GM21390 (cell line): ENCODE measurements at regions not wholly inside any gene's neighbourhood (a gene's known extent, or its start where the extent isn't known, plus 50 kb on each side); places are given as distances from the start of the nearest gene placed in this dataset.

ENCODE experiments used
- ATAC-seq: cut with Tn5 transposase; IDR thresholded peaks from one replicate; pipeline ENCODE4 v1.9.1; 2021; ENCODE audit not compliant: unreplicated experiment

DNA sequence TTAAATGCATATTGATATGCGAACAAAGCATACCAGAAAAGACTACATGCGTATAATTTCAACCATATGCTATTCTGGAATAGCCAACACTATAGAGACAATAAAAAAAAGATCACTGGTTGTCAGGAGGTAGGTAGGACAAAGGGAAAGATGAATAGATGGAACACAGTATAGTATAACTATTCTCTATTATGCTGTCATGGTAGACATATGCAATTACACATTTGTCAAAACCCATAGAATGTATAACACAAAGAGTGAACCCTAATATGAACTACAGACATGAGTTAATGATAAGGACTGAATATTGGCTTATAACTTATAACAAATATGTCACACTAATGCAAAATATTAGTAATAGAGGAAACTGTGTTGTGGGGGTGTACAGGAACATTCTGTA lies 460.8 kb downstream of the TAF11L14 start:
- ATAC-seq = no peak

DNA sequence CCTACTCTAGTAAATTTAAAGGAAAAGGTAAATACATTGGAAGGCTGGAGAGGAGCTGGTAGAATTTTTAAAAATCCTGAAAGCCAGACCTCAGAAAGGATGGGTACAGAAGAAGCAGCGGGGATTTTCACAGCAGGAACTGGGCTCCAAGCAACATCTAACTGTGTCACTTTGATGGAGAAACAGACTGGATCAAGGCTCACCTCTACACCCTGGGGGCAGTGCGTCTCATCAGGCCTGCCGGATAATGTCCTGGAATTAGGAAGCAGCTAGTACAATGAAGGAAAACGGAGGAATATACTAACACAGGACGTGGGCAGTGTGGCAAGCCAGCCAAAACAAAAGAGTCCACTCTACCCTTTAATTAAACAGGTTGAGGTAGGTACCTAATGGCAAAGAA lies 463.6 kb downstream of the TAF11L14 start:
- no peak for ATAC-seq

DNA sequence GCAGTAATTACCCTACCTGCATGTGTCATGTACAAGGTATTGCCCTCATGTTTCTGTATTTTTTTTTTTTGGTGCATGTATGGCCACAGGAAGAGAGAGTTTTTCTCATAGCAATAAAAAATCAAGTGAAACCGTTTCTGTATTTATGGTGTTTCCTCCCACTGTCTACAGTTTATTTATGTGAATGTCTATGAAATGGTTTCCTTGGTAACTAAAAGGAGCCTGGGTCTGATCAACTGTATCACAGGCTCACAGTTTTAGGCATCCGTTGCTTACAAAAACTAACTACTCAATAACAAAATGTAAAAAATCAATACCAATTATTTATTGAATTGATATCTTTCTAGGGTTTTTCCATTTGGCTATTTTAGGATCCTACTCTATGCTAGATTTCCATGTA lies 464.4 kb downstream of the TAF11L14 start:
- ATAC-seq = no peak

GRCh38 chr5:18099261-18099660 lies 465.0 kb downstream of the TAF11L14 start:
- no peak for ATAC-seq

DNA sequence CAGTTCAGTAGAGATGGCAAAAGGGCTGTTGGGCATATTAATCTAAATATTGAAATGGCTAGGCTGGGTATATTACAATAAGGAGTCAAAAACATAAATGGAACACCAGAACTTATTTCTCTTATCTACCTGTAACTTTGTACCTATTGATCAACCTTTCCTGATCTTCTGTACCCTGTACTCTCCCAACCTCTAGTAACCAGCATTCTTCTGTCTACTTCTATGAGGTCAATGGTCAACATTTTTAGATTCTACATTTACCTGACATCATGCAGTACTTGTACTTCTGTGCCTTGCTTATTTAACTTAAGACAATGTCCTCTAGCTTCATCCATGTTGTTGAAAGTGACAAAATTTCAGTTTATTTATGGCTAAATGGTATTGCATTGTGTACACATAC lies 467.3 kb downstream of the TAF11L14 start:
- no peak for ATAC-seq

GRCh38 chr5:18102733-18103132 lies 468.5 kb downstream of the TAF11L14 start:
- no peak for ATAC-seq

DNA sequence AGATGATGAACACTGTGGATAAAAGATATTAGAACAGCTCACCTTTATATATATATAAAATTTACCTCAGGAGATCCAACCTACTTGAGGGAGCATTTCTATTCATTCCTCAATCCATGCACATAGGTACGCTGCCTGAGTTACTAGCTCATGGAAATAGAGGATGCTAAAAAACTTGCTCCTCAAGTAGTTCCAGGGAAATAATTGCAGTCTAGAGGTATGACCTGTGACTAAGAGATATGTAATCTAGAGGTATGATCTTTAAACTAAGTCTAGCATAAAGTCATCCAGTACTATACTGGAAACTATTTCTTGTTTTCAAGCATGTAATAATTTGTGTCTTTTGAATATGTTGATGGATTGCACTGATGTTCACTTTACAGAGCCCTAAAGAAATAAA lies 471.2 kb downstream of the TAF11L14 start:
- no peak for ATAC-seq

DNA sequence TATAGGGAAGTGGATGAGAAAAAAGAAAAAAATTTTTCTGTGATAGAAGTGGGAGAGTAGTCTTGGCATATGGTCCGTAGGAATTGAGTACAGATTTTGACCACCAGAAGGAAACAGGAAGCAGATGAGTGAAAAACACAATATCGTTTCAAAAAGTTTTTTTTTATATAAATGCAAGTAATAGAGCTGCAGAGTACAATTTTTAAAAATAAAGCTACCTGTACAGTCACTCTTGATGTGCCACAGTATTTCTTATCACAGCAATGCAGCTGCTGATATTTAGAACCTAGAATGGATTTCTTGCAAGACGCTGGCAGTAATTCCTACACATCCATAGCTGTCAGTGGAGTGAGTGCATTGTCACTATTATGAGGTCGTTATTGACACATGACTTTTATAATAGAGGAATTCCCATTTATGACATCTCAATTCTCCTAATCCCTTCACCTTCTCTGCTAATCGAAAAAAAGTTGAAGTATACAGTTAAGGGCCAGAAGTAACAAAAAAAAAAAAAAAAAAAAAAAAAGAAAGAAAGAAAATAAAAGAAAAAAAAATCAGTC lies 477.7 kb downstream of the TAF11L14 start:
- ATAC-seq = no peak

DNA sequence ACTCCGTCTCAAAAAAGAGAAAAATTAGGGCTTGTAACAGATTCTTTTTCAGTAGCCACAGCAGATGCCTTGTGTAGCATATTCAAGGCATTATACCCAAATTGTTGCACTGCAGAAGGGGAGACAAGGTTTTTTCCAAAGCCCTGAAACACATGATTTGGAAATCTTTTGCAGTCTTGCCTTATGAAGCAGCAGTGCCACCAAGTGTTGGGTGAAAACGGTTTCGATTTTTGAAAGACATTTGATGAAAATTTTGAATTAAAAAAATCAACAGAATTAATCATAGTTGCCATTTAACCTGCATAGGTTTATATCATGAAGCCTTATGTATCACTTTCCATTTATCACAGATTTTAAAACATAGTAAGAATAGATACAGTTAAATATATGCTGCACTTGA lies 479.5 kb downstream of the TAF11L14 start:
- no peak for ATAC-seq

DNA sequence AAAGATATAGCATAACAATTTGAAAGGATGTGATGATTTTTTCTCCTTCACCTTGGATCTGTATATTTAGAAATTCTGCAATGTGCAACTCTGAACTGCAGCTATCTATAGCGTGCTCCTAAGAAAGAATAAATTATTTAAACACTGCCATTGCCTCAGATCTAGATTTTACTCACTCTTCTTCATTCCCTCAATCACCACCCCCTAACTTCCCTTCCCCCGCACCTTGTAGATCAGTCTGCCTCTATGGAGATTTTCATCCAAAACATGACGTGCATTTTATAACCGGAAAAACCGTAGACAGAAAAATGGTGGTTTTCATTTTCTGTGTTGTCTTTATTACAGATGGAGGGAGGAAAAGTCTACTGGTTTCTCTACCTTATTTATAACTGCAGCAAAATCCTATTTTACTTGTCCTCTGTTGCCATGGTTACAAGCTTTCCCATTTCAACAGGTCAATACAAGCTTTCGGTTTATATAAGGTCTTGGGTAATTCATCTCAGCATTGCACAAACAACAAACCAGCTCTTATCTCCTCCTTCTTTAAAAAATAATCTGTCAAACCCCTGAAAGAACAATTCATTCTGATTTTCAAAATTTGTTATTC lies 480.0 kb downstream of the TAF11L14 start:
- no peak for ATAC-seq

DNA sequence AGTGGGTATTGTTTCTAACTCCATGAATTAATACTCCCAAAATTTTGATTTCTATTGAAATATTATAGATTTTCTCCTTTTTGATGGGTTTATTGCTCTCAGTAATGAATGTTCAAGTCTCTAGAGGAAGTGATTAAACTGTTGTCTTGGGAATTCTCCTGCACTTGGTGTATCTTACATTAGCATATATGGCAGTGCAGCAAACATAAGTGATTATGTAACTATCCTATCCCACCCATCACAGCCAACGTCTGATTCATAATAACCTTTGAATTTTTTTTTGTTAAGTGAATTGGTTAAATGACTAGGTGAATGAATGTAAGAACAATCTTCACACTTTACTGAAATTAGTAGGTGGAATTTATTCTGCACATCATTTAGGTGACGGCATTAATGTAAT lies 483.7 kb downstream of the TAF11L14 start:
- ATAC-seq = no peak

- no peak for ATAC-seq
Measured at GRCh38 chr5:18119156-18119785, 485.0 kb downstream of the TAF11L14 start.

DNA sequence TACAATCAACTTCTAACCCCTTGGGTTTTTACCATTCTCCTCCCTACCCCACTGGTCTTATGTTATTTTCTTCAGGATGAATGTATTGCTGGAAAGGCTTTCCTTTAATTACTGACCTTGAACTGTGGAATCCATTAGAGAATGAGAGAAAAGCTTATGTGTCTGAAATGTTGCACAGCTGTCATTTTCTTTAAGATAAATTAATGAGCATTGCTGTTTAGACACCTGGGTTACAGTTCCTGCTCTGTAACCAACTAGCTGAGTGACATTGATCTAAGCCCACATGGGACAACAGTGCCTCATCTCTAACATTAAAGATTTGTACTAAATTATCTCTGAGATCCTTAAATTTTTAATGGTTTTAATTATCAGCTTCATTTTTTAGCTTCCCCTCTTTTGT lies 507.0 kb downstream of the TAF11L14 start:
- no peak for ATAC-seq

DNA sequence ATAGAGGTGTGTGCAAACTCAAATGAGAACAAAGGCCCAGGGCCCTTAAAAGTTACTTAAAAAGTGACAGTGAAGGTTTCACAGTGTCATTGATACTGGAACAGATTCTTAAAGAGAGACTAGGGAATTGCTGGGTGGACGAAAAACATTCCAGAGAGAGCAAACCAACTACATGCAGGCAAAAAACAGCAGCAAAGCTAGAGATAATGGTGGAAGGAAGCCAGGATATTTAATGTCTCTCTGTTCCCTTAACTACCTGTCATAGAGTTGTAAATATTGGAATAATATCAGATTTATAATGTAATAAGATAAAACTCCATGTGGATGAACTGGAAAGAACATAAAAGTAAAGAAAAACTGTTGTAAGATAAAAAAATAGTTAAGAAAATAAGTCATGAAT lies 508.6 kb downstream of the TAF11L14 start:
- ATAC-seq = no peak

DNA sequence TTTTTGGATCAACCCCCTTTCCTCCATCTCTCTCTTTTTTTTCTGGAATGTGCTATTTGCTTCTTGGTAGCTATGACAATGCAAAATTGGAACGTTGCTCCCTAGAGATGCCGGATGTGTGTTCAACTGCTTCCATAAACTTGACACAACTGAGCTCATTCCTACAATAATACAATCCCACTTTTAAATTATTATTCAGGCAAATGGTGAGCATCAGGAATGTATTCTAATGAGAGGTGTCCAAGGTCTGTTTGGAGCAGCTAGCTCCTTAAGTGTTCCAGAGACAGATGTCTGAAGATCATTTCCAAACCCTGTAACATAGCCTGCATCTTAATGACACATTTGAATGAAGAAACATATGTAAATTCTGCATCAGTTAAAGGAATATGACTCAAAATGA lies 518.4 kb downstream of the TAF11L14 start:
- ATAC-seq = no peak

- ATAC-seq = no peak
Measured at GRCh38 chr5:18158166-18158565, 523.9 kb downstream of the TAF11L14 start.

GRCh38 chr5:18159331-18159730 lies 525.1 kb downstream of the TAF11L14 start:
- ATAC-seq = no peak

GRCh38 chr5:18171684-18172083 lies 537.4 kb downstream of the TAF11L14 start:
- no peak for ATAC-seq

DNA sequence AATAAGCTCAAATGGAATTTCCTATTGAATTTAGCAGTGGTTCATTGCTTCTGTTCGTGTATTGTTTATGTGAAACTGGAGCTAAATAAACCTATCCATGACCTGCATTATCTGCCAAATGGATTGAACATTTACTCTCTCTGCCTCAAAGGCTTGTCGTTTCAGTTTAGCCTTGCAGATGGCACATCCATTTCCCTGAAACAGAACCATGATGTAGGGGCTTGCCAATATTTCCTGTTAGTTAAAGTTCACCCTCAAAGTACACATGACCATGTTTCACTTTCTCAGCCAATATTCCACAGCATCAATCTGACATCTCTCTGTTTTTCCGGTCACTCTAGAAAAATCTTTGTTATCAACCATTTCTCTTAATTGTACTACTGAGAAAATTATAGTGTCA lies 545.3 kb downstream of the TAF11L14 start:
- ATAC-seq = no peak

DNA sequence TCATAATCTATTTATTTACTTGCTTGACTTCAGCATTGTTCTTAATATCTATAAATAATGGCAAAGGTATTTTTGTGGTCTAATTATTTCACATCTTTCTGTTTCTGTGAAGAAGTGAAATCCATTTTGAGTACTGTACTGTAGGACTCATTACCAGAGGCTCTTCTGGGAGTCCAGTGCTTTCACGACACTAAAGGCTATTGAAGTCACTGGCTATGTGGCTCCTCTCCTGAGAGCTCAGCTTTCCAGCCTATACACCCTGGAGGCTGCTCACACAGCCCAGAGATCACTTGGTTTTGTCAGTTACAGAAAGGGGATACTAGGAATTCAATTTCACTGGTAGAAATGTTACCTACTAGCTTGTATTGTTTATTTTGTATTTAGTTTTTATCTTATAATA lies 547.3 kb downstream of the TAF11L14 start:
- no peak for ATAC-seq

DNA sequence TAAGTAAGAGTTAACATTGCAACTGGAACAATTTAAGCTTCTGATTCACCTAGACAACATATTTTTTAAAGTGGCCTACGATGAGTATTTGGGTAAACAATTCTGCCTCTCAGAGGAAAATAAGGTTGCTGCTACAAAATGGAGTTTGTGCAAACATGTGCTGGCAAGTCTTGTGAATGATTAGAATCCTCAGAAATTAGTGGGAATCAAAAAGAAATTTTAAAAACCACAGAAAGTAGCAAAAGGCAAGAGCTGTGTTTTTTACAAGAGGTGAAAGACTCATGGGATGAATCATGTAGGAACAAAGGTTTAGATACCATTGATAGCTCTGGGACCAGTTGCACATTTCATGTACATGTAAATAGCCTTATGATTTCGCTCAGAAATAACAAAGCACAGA lies 561.6 kb downstream of the TAF11L14 start:
- no peak for ATAC-seq

DNA sequence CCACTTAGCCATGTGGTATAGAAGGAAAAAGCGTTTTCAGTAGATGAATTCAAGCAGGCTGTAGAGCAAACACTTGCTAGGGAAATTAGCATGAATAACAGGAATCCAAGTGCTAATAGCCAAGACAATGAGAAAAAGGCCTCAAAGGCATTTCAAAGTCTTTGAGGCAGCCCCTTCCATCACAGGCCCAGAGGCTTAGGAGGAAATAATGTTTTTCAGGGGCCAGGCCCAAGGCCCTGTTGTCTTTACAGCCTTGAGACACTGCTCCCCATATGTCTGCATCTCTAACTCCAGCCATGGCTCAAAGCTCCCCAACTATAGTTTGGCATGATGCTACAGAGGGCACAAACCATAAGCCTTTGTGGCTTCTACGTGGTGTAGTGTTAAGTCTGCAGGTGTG lies 563.5 kb downstream of the TAF11L14 start:
- ATAC-seq = no peak

- ATAC-seq = no peak
Measured at GRCh38 chr5:18202164-18202563, 567.9 kb downstream of the TAF11L14 start.
